GM23338 (cell line): ENCODE measurements at regions not wholly inside any gene's neighbourhood (a gene's known extent, or its start where the extent isn't known, plus 50 kb on each side); places are given as distances from the start of the nearest gene placed in this dataset.

Experiments used
- CREB1 ChIP-seq: fragments of 250-450 bp; sonication (Bioruptor Pico); IDR thresholded peaks from 2 replicates; pipeline ENCODE4 v1.5.0; 2020; ENCODE audit warnings: low read depth, mild to moderate bottlenecking, moderate library complexity
- ETS1 ChIP-seq: IDR thresholded peaks from 2 replicates; pipeline ENCODE4 v1.6.1; 2016; ENCODE audit warnings: antibody characterized with exemption
- POLR2AphosphoS5 ChIP-seq: IDR thresholded peaks from 2 replicates; pipeline ENCODE4 v1.6.1; 2016; ENCODE audit warnings: antibody characterized with exemption, low read depth
- STAT1 ChIP-seq: IDR thresholded peaks from one replicate; pipeline ENCODE4 v1.6.1; 2016; ENCODE audit warnings: antibody characterized with exemption; ENCODE audit not compliant: unreplicated experiment
- ZNF462 ChIP-seq: fragments of 250-450 bp; sonication (Bioruptor Pico); IDR thresholded peaks from 2 replicates; pipeline ENCODE4 v1.5.0; 2020; ENCODE audit warnings: mild to moderate bottlenecking, moderate library complexity
- TF ChIP-seq, protein P1 (sequence below), 2 experiments: fragments of 200-600 bp in 1 of 2; sonication (generic) in 1 of 2; conservative IDR thresholded peaks; 2 replicates each; pipeline versions ENCODE4 v1.5.1 to v1.6.1; 2016 to 2017; ENCODE audit warnings: antibody characterized with exemption in 2 of 2, low read depth in 2 of 2, mild to moderate bottlenecking in 2 of 2, moderate library complexity in 1 of 2
- TF ChIP-seq, protein P2 (sequence below): IDR thresholded peaks from one replicate; pipeline ENCODE4 v1.6.1; 2018; ENCODE audit warnings: antibody characterized with exemption; ENCODE audit not compliant: unreplicated experiment

DNA sequence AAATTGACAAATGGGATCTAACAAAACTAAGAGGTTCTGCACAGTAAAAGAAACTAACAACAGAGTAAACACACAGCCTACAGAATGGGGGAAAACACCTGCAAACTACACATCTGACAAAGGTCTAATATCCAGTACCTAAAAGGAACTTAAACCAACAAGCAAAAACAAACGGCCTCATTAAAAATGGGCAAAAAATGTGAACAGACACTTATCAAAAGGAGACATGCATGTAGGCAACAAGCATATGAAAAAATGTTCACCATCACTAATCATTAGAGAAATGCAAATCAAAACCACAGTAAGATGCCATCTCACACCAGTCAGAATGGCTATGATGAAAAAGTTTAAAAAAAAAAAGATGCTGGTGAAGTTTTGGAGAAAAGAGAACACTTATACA, 197.4 kb downstream of the KBTBD2 start (continued):
- TF ChIP-seq ZNF462 (CRISPR knock-in tag) (no peak), POLR2AphosphoS5 (no peak), ETS1 (no peak), CREB1 (CRISPR knock-in tag) (no peak), STAT1 (no peak)
- TF ChIP-seq, protein P1, sequence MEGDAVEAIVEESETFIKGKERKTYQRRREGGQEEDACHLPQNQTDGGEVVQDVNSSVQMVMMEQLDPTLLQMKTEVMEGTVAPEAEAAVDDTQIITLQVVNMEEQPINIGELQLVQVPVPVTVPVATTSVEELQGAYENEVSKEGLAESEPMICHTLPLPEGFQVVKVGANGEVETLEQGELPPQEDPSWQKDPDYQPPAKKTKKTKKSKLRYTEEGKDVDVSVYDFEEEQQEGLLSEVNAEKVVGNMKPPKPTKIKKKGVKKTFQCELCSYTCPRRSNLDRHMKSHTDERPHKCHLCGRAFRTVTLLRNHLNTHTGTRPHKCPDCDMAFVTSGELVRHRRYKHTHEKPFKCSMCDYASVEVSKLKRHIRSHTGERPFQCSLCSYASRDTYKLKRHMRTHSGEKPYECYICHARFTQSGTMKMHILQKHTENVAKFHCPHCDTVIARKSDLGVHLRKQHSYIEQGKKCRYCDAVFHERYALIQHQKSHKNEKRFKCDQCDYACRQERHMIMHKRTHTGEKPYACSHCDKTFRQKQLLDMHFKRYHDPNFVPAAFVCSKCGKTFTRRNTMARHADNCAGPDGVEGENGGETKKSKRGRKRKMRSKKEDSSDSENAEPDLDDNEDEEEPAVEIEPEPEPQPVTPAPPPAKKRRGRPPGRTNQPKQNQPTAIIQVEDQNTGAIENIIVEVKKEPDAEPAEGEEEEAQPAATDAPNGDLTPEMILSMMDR (conservative IDR thresholded peaks at IDR 0.05; ENCODE audit: low read depth in 2 of 2) = no peak
- TF ChIP-seq, protein P2, sequence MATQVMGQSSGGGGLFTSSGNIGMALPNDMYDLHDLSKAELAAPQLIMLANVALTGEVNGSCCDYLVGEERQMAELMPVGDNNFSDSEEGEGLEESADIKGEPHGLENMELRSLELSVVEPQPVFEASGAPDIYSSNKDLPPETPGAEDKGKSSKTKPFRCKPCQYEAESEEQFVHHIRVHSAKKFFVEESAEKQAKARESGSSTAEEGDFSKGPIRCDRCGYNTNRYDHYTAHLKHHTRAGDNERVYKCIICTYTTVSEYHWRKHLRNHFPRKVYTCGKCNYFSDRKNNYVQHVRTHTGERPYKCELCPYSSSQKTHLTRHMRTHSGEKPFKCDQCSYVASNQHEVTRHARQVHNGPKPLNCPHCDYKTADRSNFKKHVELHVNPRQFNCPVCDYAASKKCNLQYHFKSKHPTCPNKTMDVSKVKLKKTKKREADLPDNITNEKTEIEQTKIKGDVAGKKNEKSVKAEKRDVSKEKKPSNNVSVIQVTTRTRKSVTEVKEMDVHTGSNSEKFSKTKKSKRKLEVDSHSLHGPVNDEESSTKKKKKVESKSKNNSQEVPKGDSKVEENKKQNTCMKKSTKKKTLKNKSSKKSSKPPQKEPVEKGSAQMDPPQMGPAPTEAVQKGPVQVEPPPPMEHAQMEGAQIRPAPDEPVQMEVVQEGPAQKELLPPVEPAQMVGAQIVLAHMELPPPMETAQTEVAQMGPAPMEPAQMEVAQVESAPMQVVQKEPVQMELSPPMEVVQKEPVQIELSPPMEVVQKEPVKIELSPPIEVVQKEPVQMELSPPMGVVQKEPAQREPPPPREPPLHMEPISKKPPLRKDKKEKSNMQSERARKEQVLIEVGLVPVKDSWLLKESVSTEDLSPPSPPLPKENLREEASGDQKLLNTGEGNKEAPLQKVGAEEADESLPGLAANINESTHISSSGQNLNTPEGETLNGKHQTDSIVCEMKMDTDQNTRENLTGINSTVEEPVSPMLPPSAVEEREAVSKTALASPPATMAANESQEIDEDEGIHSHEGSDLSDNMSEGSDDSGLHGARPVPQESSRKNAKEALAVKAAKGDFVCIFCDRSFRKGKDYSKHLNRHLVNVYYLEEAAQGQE = no peak
